ENCODE measurements at regions not wholly inside any gene's neighbourhood (a gene's known extent, or its start where the extent isn't known, plus 50 kb on each side); places are given as distances from the start of the nearest gene placed in this dataset.

DNA sequence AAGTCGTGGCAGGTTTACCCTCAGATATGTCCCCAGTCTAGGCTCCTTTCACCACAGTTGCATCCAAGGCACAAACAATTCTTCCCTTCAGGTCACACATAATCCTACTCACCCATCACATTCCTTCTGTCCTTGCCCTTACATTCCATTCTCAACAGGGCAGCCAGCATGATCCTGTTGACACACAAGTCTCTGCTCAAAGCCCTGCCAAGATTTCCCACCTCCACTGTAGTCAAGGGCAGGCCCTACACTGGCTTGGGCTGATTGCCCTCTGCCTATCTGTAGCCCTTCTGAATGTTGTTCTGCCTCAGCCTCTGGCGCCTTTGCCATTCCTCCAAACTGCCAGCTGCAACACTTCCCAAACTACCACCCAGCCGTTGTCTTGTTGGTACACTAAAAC is 187.9 kb upstream of the AKR1E2 start:
- TF ChIP-seq POLR2AphosphoS5 (IDR thresholded peaks at IDR 0.05) (no peak), POLR2A (IDR thresholded peaks at IDR 0.05) (no peak)
- TF ChIP-seq, protein P1, sequence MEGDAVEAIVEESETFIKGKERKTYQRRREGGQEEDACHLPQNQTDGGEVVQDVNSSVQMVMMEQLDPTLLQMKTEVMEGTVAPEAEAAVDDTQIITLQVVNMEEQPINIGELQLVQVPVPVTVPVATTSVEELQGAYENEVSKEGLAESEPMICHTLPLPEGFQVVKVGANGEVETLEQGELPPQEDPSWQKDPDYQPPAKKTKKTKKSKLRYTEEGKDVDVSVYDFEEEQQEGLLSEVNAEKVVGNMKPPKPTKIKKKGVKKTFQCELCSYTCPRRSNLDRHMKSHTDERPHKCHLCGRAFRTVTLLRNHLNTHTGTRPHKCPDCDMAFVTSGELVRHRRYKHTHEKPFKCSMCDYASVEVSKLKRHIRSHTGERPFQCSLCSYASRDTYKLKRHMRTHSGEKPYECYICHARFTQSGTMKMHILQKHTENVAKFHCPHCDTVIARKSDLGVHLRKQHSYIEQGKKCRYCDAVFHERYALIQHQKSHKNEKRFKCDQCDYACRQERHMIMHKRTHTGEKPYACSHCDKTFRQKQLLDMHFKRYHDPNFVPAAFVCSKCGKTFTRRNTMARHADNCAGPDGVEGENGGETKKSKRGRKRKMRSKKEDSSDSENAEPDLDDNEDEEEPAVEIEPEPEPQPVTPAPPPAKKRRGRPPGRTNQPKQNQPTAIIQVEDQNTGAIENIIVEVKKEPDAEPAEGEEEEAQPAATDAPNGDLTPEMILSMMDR (IDR thresholded peaks at IDR 0.05 in 8 of 11, conservative IDR thresholded peaks at IDR 0.05 in 3 of 11) = no peak
